ENCODE measurements at regions not wholly inside any gene's neighbourhood (a gene's known extent, or its start where the extent isn't known, plus 50 kb on each side); places are given as distances from the start of the nearest gene placed in this dataset.
"Not testable (repeated sequence)": the region's sequence is repeated elsewhere in the genome, so short reads cannot be mapped to it uniquely, and the experiment has no call there.

GRCh38 chr7:149995369-149996026 lies 121.7 kb downstream of the ATP6V0E2 start:
- DNase-seq (ENCODE audit: low spot score) = not testable (repeated sequence)

GRCh38 chr7:150000780-150001599 lies 127.2 kb downstream of the ATP6V0E2 start:
- peak; percentile 8 for DNase-seq (ENCODE audit: low spot score)

GRCh38 chr7:150003304-150003810 lies 129.6 kb downstream of the ATP6V0E2 start:
- no peak for DNase-seq (ENCODE audit: low spot score)

- DNase-seq (ENCODE audit: low spot score) = not testable (repeated sequence)
Measured at GRCh38 chr7:150003973-150004372, 130.2 kb downstream of the ATP6V0E2 start.

- DNase-seq (ENCODE audit: low spot score) = not testable (repeated sequence)
Measured at GRCh38 chr7:150004843-150005242, 131.1 kb downstream of the ATP6V0E2 start.

GRCh38 chr7:150009620-150010303 lies 136.0 kb downstream of the ATP6V0E2 start:
- not testable (repeated sequence) for DNase-seq (ENCODE audit: low spot score)

GRCh38 chr7:150016651-150017189 lies 143.0 kb downstream of the ATP6V0E2 start:
- not testable (repeated sequence) for DNase-seq (ENCODE audit: low spot score)

GRCh38 chr7:150020210-150020609 lies 146.4 kb downstream of the ATP6V0E2 start:
- not testable (repeated sequence) for DNase-seq (ENCODE audit: low spot score)

GRCh38 chr7:150024550-150025490 lies 151.1 kb downstream of the ATP6V0E2 start:
- DNase-seq (ENCODE audit: low spot score) = not testable (repeated sequence)

- not testable (repeated sequence) for DNase-seq (ENCODE audit: low spot score)
Measured at GRCh38 chr7:150025802-150026201, 152.0 kb downstream of the ATP6V0E2 start.

- not testable (repeated sequence) for DNase-seq (ENCODE audit: low spot score)
Measured at GRCh38 chr7:150028344-150029012, 154.7 kb downstream of the ATP6V0E2 start.

GRCh38 chr7:150029013-150029389 lies 155.2 kb downstream of the ATP6V0E2 start:
- not testable (repeated sequence) for DNase-seq (ENCODE audit: low spot score)

- not testable (repeated sequence) for DNase-seq (ENCODE audit: low spot score)
Measured at GRCh38 chr7:150031733-150032132, 158.0 kb downstream of the ATP6V0E2 start.

GRCh38 chr7:150033711-150034110 lies 159.9 kb downstream of the ATP6V0E2 start:
- not testable (repeated sequence) for DNase-seq (ENCODE audit: low spot score)

- DNase-seq (ENCODE audit: low spot score) = not testable (repeated sequence)
Measured at GRCh38 chr7:150035769-150036168, 162.0 kb downstream of the ATP6V0E2 start.

- DNase-seq (ENCODE audit: low spot score) = not testable (repeated sequence)
Measured at GRCh38 chr7:150039061-150039460, 165.3 kb downstream of the ATP6V0E2 start.

- DNase-seq (ENCODE audit: low spot score) = not testable (repeated sequence)
Measured at GRCh38 chr7:150042281-150042680, 168.5 kb downstream of the ATP6V0E2 start.

GRCh38 chr7:150044771-150045170 lies 171.0 kb downstream of the ATP6V0E2 start:
- peak; percentile 24 for DNase-seq (ENCODE audit: low spot score)

- not testable (repeated sequence) for DNase-seq (ENCODE audit: low spot score)
Measured at GRCh38 chr7:150045596-150045995, 171.8 kb downstream of the ATP6V0E2 start.
